Loucy (cell line): ENCODE measurements at regions not wholly inside any gene's neighbourhood (a gene's known extent, or its start where the extent isn't known, plus 50 kb on each side); places are given as distances from the start of the nearest gene placed in this dataset.

ENCODE experiments used
- EZH2phosphoT487 ChIP-seq: fragments of 200-600 bp; IDR thresholded peaks from 2 replicates; pipeline ENCODE4 v1.6.1; 2018; ENCODE audit warnings: antibody characterized with exemption, mild to moderate bottlenecking, moderate library complexity, borderline replicate concordance
- TF ChIP-seq, protein P1 (sequence below): fragments of 200-600 bp; sonication (generic); conservative IDR thresholded peaks from 2 replicates; pipeline ENCODE4 v1.5.1; 2014; ENCODE audit warnings: mild to moderate bottlenecking, antibody characterized with exemption, low read length

DNA sequence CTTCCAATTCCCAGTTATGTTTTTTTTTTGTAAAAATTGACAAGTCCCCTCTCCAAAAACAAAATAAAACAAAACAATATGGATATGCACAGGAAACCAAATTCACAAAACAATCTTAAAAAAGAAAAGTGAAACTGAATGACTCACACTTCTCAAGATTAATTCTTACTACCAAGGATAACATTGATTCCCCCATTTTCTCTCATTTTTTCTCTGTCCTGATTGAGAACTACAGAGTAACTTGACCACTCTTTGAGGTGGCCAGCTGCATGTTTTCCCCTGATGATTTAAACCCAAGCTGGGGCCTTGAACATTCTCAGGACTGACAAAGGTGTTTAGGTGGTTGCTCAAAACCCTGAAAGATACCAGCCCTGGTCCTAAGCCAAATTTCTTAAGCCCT, 149.0 kb downstream of the AHSP start:
- TF ChIP-seq, protein P1, sequence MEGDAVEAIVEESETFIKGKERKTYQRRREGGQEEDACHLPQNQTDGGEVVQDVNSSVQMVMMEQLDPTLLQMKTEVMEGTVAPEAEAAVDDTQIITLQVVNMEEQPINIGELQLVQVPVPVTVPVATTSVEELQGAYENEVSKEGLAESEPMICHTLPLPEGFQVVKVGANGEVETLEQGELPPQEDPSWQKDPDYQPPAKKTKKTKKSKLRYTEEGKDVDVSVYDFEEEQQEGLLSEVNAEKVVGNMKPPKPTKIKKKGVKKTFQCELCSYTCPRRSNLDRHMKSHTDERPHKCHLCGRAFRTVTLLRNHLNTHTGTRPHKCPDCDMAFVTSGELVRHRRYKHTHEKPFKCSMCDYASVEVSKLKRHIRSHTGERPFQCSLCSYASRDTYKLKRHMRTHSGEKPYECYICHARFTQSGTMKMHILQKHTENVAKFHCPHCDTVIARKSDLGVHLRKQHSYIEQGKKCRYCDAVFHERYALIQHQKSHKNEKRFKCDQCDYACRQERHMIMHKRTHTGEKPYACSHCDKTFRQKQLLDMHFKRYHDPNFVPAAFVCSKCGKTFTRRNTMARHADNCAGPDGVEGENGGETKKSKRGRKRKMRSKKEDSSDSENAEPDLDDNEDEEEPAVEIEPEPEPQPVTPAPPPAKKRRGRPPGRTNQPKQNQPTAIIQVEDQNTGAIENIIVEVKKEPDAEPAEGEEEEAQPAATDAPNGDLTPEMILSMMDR = no peak
- no peak for TF ChIP-seq EZH2phosphoT487
